Loucy (cell line): ENCODE measurements at regions not wholly inside any gene's neighbourhood (a gene's known extent, or its start where the extent isn't known, plus 50 kb on each side); places are given as distances from the start of the nearest gene placed in this dataset.

Experiments used
- CTCF ChIP-seq: fragments of 200-600 bp; sonication (generic); conservative IDR thresholded peaks from 2 replicates; pipeline ENCODE4 v1.5.1; 2014; ENCODE audit warnings: mild to moderate bottlenecking, antibody characterized with exemption, low read length
- EZH2phosphoT487 ChIP-seq: fragments of 200-600 bp; IDR thresholded peaks from 2 replicates; pipeline ENCODE4 v1.6.1; 2018; ENCODE audit warnings: antibody characterized with exemption, mild to moderate bottlenecking, moderate library complexity, borderline replicate concordance

GRCh38 chr5:168073991-168074800 is 217.2 kb upstream of the WWC1 start:
- TF ChIP-seq CTCF (no peak), EZH2phosphoT487 (no peak)
